Activated naive CD4-positive, alpha-beta T cell treated with anti-CD3 and anti-CD28 coated beads for 36 hours (primary cell): ENCODE measurements at regions not wholly inside any gene's neighbourhood (a gene's known extent, or its start where the extent isn't known, plus 50 kb on each side); places are given as distances from the start of the nearest gene placed in this dataset.
"Not testable (repeated sequence)": the region's sequence is repeated elsewhere in the genome, so short reads cannot be mapped to it uniquely, and the experiment has no call there.

ENCODE experiments used
- CTCF ChIA-PET: fragments of 350-600 bp; sonication (Branson Sonifier 250); formaldehyde crosslinking; loops from one replicate; lab custom pipeline; 2021; ENCODE audit warnings: antibody characterized with exemption; lab: Charles Lee
- DNase-seq: peaks from one replicate; pipeline ENCODE4 v3.0.0-alpha.2; 2020
- H3K27ac Mint-ChIP-seq: one replicate; pipeline ENCODE4 v1.8.0; 2021; ENCODE audit warnings: mild to moderate bottlenecking, mixed read lengths
- H3K27me3 Mint-ChIP-seq: one replicate; pipeline ENCODE4 v1.8.0; 2021; ENCODE audit warnings: low read depth, mixed read lengths
- H3K36me3 Mint-ChIP-seq: one replicate; pipeline ENCODE4 v1.8.0; 2021; ENCODE audit warnings: low read depth, mixed read lengths
- H3K4me1 Mint-ChIP-seq: one replicate; pipeline ENCODE4 v1.8.0; 2021; ENCODE audit warnings: low read depth, mixed read lengths
- H3K4me3 Mint-ChIP-seq: one replicate; pipeline ENCODE4 v1.8.0; 2021; ENCODE audit warnings: mild to moderate bottlenecking, moderate library complexity, mixed read lengths
- H3K9me3 Mint-ChIP-seq: one replicate; pipeline ENCODE4 v1.8.0; 2021; ENCODE audit warnings: mixed read lengths
- intact Hi-C: fragments of 100-400 bp; cut with micrococcal nuclease; formaldehyde crosslinking; loops from one replicate; pipeline ENCODE4 v1.15.1; 2023

DNA sequence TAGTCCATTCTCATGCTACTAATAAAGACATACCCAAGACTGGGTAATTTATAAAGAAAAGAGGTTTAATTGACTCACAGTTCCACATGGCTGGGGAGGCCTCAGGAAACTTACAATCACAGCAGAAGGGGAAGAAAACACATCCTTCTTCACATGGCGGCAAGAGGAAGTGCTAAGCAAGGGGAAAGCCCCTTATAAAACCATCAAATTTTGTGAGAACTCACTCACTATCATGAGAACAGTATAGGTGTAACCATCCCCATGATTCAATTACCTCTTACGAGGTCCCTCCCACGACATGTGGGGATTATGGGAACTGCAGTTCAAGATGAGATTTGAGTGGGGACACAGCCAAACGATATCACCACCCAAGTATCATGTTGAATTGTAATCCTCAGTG, 52.7 kb upstream of the FOXO6 start:
- CTCF ChIA-PET = interaction anchor here (0.6 kb wide), 1 partner anchor 110 kb away, joined by 3 read pairs; no protein-coding TSS in a partner anchor
- not testable (repeated sequence) for DNase-seq, H3K27ac Mint-ChIP-seq

DNA sequence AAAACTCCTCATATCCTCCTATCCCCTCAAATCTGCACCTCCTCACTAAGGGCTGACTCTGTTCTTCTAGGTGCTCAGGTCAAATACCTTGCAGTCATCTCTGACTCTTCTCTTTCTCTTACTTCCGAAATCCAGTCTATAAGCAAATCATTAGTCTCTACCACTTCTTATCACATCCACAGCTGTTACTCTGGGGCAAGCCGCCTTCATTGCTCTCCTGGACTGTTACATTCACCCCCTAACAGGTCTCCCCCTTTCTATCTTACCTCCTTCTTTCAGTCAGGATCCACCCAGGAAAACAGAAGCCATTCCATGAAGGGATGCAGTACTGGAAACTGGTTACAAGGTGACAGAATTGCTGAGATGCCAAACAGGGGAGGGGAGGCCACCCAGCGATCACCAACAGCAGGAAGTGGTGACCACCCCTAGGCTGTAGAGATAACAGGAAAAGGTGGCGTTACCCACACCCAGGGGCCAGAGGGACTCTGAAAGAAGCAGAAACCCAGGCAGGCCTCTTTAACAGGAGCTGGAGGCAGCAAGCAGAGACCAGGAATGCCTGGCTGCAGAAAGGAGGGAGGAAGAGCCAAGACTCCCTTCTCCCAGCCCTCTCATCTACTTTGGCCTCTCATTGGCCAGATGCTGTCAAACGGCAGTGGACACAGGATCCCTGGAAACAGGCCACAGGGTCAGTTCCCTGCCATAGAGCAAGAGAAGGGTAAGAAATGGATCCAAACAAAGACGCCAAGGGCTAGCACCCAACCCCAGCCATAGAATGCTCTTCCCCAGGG, 55.5 kb upstream of the FOXO6 start:
- no peak overlapping the region for H3K27ac Mint-ChIP-seq
- CTCF ChIA-PET = no interaction called here
- H3K4me1 Mint-ChIP-seq = no peaks in the 10 kb centered on the region
- DNase-seq = no peak
- H3K9me3 Mint-ChIP-seq = peaks cover 1% of the 10 kb centered on the region
- H3K4me3 Mint-ChIP-seq = no peak overlapping the region
- H3K27me3 Mint-ChIP-seq = peaks cover 7% of the 10 kb centered on the region
- no peaks in the 10 kb centered on the region for H3K36me3 Mint-ChIP-seq
- intact Hi-C loops = no loop called here

More for the DNA sequence above, 52.7 kb upstream of the FOXO6 start:
- H3K36me3 Mint-ChIP-seq, intact Hi-C loops, H3K9me3 Mint-ChIP-seq, H3K27me3 Mint-ChIP-seq, H3K4me1 Mint-ChIP-seq, H3K4me3 Mint-ChIP-seq: not testable (repeated sequence)

DNA sequence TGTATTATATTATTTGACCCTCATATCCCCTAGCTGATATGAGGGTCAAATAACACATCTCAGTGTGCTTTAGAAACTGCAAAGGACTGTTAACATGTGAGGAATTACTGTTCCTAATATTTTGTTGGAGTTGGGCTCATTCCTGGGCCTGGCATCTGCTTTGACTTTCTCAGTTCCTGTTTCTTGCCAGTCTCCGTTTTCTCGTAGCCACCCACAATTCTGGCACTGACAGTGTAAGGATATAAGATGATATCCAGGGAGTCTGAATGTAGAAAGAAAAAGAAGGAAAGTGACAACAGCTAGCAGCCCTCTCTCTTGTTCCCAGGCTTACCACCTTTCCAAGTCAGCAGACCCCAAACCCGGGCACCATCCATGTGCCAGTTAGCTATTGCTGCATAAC, 54.4 kb upstream of the SCMH1 start:
- H3K36me3 Mint-ChIP-seq = no peaks in the 10 kb centered on the region
- no peaks in the 10 kb centered on the region for H3K9me3 Mint-ChIP-seq
- H3K4me1 Mint-ChIP-seq = no peaks in the 10 kb centered on the region
- no peak overlapping the region for H3K4me3 Mint-ChIP-seq
- no peak overlapping the region for H3K27ac Mint-ChIP-seq
- intact Hi-C loops = no loop called here
- H3K27me3 Mint-ChIP-seq = peaks cover 3% of the 10 kb centered on the region
- no peak for DNase-seq
- CTCF ChIA-PET = interaction anchor here (1.4 kb wide), 1 partner anchor 121 kb away, joined by 4 read pairs; no protein-coding TSS in a partner anchor

DNA sequence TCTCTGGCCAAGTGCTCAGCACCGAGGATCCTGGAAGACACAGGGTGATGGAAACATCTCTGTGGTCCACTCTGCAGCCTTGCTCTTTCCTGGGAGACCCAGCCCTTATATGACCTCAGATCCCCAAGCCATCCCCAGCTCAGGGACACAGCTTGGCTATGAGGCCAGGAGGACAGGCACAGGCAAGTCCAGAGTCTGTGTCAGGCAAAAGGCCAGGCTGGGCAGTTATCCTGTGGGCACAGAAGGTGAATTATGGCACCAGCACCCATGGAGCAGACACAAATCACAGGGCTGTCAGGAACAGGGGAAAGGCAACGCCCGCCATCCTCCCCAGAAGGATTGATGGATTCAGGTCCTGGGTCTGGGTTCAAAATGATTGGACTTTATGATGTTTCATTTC, 52.1 kb upstream of the SCMH1 start:
- no peaks in the 10 kb centered on the region for H3K36me3 Mint-ChIP-seq
- H3K9me3 Mint-ChIP-seq = no peaks in the 10 kb centered on the region
- CTCF ChIA-PET = interaction anchor here (0.6 kb wide), 1 partner anchor 9 kb away, joined by 3 read pairs; no protein-coding TSS in a partner anchor
- H3K27ac Mint-ChIP-seq = no peak overlapping the region
- no peak overlapping the region for H3K4me3 Mint-ChIP-seq
- DNase-seq = no peak
- no peaks in the 10 kb centered on the region for H3K4me1 Mint-ChIP-seq
- H3K27me3 Mint-ChIP-seq = peaks cover 14% of the 10 kb centered on the region
- intact Hi-C loops = no loop called here

DNA sequence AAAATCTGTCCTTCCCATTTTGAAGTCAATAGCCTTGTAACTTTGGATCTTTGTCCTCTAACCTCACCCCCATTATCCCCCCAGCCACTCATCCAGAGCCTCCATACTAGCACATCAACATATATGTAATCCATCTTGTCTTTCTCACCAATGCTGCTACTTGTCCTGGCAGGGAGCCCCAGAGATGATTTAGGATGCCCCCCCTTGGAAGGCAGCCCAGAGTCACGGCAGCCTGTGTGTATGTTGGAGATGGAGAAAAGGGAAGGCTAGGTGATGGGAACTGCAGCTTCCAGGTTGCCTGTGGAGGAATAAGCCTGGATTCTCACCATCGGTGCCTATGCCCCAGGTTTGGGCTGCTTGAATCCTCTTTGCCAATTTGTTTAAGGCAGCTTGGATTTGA, 51.7 kb upstream of the SCMH1 start:
- no peak for DNase-seq
- CTCF ChIA-PET = no interaction called here
- H3K4me1 Mint-ChIP-seq = no peaks in the 10 kb centered on the region
- no peaks in the 10 kb centered on the region for H3K36me3 Mint-ChIP-seq
- intact Hi-C loops = no loop called here
- H3K4me3 Mint-ChIP-seq = no peak overlapping the region
- peaks cover 14% of the 10 kb centered on the region for H3K27me3 Mint-ChIP-seq
- H3K27ac Mint-ChIP-seq = no peak overlapping the region
- H3K9me3 Mint-ChIP-seq = no peaks in the 10 kb centered on the region
